WTC11 (cell line): ENCODE measurements at regions not wholly inside any gene's neighbourhood (a gene's known extent, or its start where the extent isn't known, plus 50 kb on each side); places are given as distances from the start of the nearest gene placed in this dataset.

ENCODE experiments used
- ATAC-seq: fragments of 200-7000 bp; cut with Tn5 transposase; 2 replicates; pipeline ENCODE4 v1.10.0; 2021; ENCODE audit warnings: mild to moderate bottlenecking, moderate library complexity
- CTCF ChIA-PET: fragments of 300-600 bp; sonication (Branson Sonifier 250); formaldehyde crosslinking; loops from one replicate; lab custom pipeline; 2021; ENCODE audit warnings: antibody characterized with exemption; lab: Charles Lee
- POLR2A ChIA-PET: fragments of 350-600 bp; sonication (Branson Sonifier 250); formaldehyde crosslinking; loops from one replicate; lab custom pipeline; 2021; ENCODE audit warnings: antibody characterized with exemption; lab: Charles Lee
- DNase-seq: peaks from one replicate; pipeline ENCODE4 v3.0.0; 2021; ENCODE audit warnings: low spot score
- H3K27ac Mint-ChIP-seq: 2 replicates; pipeline ENCODE4 v1.8.0; 2021; ENCODE audit warnings: mixed read lengths
- H3K27me3 Mint-ChIP-seq: 2 replicates; pipeline ENCODE4 v1.8.0; 2021; ENCODE audit warnings: low read depth, mild to moderate bottlenecking, moderate library complexity, mixed read lengths
- H3K36me3 Mint-ChIP-seq: 2 replicates; pipeline ENCODE4 v1.8.0; 2021; ENCODE audit warnings: mixed read lengths
- H3K4me1 Mint-ChIP-seq: 2 replicates; pipeline ENCODE4 v1.8.0; 2022; ENCODE audit warnings: mixed read lengths
- H3K4me3 Mint-ChIP-seq: 2 replicates; pipeline ENCODE4 v1.8.0; 2021; ENCODE audit warnings: mild to moderate bottlenecking, moderate library complexity, mixed read lengths
- H3K9me3 Mint-ChIP-seq: 2 replicates; pipeline ENCODE4 v1.8.0; 2021; ENCODE audit warnings: mixed read lengths
- CREB1 ChIP-seq: sonication (generic); formaldehyde crosslinking; IDR thresholded peaks from 2 replicates; pipeline ENCODE4 v1.8.0; 2023; ENCODE audit warnings: mild to moderate bottlenecking, missing genetic modification reagents
- GRHL2 ChIP-seq: fragments of 250-450 bp; sonication (Bioruptor Pico); IDR thresholded peaks from 2 replicates; pipeline ENCODE4 v1.8.0; 2022; ENCODE audit warnings: mild to moderate bottlenecking, moderate library complexity; ENCODE audit not compliant: insufficient replicate concordance, severe bottlenecking
- GTF2I ChIP-seq: fragments of 250-450 bp; sonication (Bioruptor Pico); conservative IDR thresholded peaks from 2 replicates; pipeline ENCODE4 v1.4.0; 2021; ENCODE audit warnings: mild to moderate bottlenecking
- IRF2 ChIP-seq: sonication (generic); formaldehyde crosslinking; IDR thresholded peaks from 2 replicates; pipeline ENCODE4 v1.8.0; 2022; ENCODE audit warnings: low read depth, missing genetic modification reagents, borderline replicate concordance
- JUN ChIP-seq: sonication (generic); formaldehyde crosslinking; IDR thresholded peaks from 2 replicates; pipeline ENCODE4 v1.8.0; 2023; ENCODE audit warnings: mild to moderate bottlenecking, missing genetic modification reagents
- KAT7 ChIP-seq: sonication (generic); formaldehyde crosslinking; IDR thresholded peaks from 2 replicates; pipeline ENCODE4 v1.8.1; 2023; ENCODE audit warnings: missing genetic modification reagents, mild to moderate bottlenecking, borderline replicate concordance
- MYBL2 ChIP-seq: sonication (generic); formaldehyde crosslinking; IDR thresholded peaks from 2 replicates; pipeline ENCODE4 v1.8.1; 2023; ENCODE audit warnings: mild to moderate bottlenecking, moderate library complexity, missing genetic modification reagents
- NFE2L1 ChIP-seq: sonication (generic); formaldehyde crosslinking; IDR thresholded peaks from 2 replicates; pipeline ENCODE4 v1.8.1; 2023; ENCODE audit warnings: missing genetic modification reagents
- RORB ChIP-seq: fragments of 250-450 bp; sonication (Bioruptor Pico); IDR thresholded peaks from 2 replicates; pipeline ENCODE4 v1.9.0; 2021; ENCODE audit warnings: mild to moderate bottlenecking
- SP1 ChIP-seq: sonication (generic); formaldehyde crosslinking; conservative IDR thresholded peaks from 2 replicates; pipeline ENCODE4 v1.8.1; 2022; ENCODE audit warnings: missing genetic modification reagents
- TCF7 ChIP-seq: sonication (generic); formaldehyde crosslinking; IDR thresholded peaks from 2 replicates; pipeline ENCODE4 v1.8.0; 2022; ENCODE audit warnings: mild to moderate bottlenecking, low read depth, missing genetic modification reagents, moderate library complexity
- ZBTB21 ChIP-seq: sonication (generic); formaldehyde crosslinking; IDR thresholded peaks from 2 replicates; pipeline ENCODE4 v1.8.1; 2023; ENCODE audit warnings: mild to moderate bottlenecking, missing genetic modification reagents, borderline replicate concordance
- ZNF263 ChIP-seq: sonication (generic); formaldehyde crosslinking; IDR thresholded peaks from 2 replicates; pipeline ENCODE4 v1.8.1; 2022; ENCODE audit warnings: low read depth, mild to moderate bottlenecking, moderate library complexity, missing genetic modification reagents
- ZNF396 ChIP-seq: fragments of 250-450 bp; sonication (Bioruptor Pico); IDR thresholded peaks from 2 replicates; pipeline ENCODE4 v1.8.0; 2021; ENCODE audit warnings: mild to moderate bottlenecking, moderate library complexity, borderline replicate concordance
- TF ChIP-seq, protein P1 (sequence below): sonication (generic); formaldehyde crosslinking; IDR thresholded peaks from 2 replicates; pipeline ENCODE4 v1.8.1; 2023; ENCODE audit warnings: mild to moderate bottlenecking, missing genetic modification reagents
- TF ChIP-seq, protein P2 (sequence below): sonication (generic); formaldehyde crosslinking; IDR thresholded peaks from 2 replicates; pipeline ENCODE4 v1.8.0; 2022; ENCODE audit warnings: mild to moderate bottlenecking, missing genetic modification reagents
- TF ChIP-seq, protein P3 (sequence below): sonication (generic); formaldehyde crosslinking; IDR thresholded peaks from 2 replicates; pipeline ENCODE4 v1.8.0; 2022; ENCODE audit warnings: mild to moderate bottlenecking, missing genetic modification reagents
- TF ChIP-seq, protein P4 (sequence below): fragments of 250-450 bp; sonication (Bioruptor Pico); conservative IDR thresholded peaks from 2 replicates; pipeline ENCODE4 v1.9.0; 2021; ENCODE audit warnings: mild to moderate bottlenecking
- TF ChIP-seq, protein P5 (sequence below): sonication (generic); formaldehyde crosslinking; IDR thresholded peaks from 2 replicates; pipeline ENCODE4 v1.8.1; 2023; ENCODE audit warnings: mild to moderate bottlenecking, missing genetic modification reagents, moderate library complexity
- TF ChIP-seq, protein P6 (sequence below): sonication (generic); formaldehyde crosslinking; IDR thresholded peaks from 2 replicates; pipeline ENCODE4 v1.8.0; 2023; ENCODE audit warnings: mild to moderate bottlenecking, missing genetic modification reagents

DNA sequence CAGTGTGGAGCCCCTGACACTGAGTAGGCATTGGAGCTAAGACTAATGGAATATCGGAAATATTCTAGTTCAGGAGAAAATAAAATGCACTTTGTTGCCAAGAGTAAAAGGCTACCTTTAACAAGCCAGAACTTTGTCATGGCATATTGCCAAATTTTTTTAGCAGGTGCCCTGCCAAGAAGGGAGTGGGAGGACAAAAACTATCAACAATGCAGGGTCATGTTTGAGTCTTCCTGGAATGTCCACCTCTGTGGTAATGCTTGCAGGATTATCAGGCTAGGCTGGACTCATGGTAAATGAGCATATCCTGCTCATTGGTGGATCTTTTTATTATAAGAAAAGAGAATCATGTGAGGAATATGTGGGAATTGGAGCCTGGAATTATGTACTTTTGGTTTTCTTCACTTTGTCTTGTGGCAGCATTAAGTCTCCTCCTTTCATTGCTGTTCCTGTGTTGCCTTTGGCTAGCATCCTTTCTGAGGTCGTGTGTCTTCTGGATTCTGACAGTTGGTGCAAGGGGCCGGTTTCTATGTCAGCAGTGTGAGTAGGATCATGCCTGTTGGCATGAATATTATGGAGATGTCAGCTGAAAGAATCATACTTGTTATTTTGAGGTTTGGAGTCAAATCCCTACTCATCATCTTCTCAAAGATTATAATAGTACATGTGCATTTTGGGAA lies 122.9 kb upstream of the SPRY2 start (continued):
- TF ChIP-seq, protein P1, sequence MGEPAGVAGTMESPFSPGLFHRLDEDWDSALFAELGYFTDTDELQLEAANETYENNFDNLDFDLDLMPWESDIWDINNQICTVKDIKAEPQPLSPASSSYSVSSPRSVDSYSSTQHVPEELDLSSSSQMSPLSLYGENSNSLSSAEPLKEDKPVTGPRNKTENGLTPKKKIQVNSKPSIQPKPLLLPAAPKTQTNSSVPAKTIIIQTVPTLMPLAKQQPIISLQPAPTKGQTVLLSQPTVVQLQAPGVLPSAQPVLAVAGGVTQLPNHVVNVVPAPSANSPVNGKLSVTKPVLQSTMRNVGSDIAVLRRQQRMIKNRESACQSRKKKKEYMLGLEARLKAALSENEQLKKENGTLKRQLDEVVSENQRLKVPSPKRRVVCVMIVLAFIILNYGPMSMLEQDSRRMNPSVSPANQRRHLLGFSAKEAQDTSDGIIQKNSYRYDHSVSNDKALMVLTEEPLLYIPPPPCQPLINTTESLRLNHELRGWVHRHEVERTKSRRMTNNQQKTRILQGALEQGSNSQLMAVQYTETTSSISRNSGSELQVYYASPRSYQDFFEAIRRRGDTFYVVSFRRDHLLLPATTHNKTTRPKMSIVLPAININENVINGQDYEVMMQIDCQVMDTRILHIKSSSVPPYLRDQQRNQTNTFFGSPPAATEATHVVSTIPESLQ (CRISPR knock-in tag) = no peak
- TF ChIP-seq, protein P2, sequence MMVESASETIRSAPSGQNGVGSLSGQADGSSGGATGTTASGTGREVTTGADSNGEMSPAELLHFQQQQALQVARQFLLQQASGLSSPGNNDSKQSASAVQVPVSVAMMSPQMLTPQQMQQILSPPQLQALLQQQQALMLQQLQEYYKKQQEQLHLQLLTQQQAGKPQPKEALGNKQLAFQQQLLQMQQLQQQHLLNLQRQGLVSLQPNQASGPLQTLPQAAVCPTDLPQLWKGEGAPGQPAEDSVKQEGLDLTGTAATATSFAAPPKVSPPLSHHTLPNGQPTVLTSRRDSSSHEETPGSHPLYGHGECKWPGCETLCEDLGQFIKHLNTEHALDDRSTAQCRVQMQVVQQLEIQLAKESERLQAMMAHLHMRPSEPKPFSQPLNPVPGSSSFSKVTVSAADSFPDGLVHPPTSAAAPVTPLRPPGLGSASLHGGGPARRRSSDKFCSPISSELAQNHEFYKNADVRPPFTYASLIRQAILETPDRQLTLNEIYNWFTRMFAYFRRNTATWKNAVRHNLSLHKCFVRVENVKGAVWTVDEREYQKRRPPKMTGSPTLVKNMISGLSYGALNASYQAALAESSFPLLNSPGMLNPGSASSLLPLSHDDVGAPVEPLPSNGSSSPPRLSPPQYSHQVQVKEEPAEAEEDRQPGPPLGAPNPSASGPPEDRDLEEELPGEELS (CRISPR knock-in tag) = no peak
- TF ChIP-seq ZBTB21 (CRISPR knock-in tag) = no peak

DNA sequence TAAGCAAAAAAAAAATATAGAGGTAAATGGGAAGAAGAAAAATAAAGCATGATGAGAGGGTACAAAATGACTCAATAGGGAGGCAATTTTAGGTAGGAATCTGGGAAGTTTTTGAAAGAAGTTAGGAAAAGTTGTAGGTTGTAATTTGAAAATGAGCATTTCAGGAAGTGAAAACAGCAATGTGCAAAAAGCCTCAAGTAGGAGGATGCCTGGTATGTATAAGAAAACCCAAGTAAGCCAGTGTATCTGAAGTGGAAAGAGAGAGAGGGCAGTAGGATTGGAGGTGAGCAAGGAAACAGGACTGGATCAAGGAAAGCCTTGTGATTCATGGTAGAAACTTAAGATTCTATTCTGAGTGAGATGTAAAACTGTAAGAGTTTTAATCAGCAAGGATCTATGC lies 121.6 kb upstream of the SPRY2 start:
- TF ChIP-seq GRHL2 (CRISPR knock-in tag) (no peak), SP1 (no peak), KAT7 (CRISPR knock-in tag) (no peak), GTF2I (CRISPR knock-in tag) (no peak), ZNF263 (no peak), NFE2L1 (no peak), JUN (CRISPR knock-in tag) (no peak), ZNF396 (CRISPR knock-in tag) (no peak)
- TF ChIP-seq, protein P3, sequence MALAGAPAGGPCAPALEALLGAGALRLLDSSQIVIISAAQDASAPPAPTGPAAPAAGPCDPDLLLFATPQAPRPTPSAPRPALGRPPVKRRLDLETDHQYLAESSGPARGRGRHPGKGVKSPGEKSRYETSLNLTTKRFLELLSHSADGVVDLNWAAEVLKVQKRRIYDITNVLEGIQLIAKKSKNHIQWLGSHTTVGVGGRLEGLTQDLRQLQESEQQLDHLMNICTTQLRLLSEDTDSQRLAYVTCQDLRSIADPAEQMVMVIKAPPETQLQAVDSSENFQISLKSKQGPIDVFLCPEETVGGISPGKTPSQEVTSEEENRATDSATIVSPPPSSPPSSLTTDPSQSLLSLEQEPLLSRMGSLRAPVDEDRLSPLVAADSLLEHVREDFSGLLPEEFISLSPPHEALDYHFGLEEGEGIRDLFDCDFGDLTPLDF (CRISPR knock-in tag) = no peak
- TF ChIP-seq, protein P4, sequence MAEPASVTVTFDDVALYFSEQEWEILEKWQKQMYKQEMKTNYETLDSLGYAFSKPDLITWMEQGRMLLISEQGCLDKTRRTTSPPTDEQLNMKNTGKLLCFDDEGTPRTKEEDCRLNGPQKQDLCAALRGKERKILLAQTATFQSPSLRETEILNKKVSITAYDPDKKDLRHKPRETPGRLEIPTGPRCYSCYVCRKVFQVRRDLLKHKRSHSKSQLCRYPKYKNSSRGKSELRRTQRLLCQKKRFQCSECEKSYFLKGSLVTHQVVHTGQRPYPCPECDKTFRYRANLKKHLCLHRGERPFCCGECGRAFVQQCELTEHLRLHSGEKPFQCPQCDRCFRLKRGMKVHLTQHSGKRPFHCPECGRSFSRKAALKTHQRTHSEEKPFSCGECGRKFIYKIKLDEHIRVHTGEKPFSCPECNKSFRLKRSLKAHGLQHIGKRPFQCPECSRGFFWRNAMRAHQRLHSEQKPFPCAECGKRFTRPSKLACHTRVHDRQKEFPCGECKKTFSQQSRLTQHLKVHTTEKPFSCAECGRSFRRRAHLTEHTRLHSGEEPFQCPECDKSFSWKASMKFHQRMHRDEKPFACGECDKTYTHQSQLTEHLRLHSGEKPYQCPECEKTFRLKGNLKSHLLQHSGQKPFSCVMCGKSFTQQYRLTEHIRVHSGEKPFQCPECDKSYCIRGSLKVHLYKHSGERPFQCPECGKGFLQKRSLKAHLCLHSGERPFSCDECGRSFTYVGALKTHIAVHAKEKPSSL (CRISPR knock-in tag) = no peak
- TF ChIP-seq, protein P5, sequence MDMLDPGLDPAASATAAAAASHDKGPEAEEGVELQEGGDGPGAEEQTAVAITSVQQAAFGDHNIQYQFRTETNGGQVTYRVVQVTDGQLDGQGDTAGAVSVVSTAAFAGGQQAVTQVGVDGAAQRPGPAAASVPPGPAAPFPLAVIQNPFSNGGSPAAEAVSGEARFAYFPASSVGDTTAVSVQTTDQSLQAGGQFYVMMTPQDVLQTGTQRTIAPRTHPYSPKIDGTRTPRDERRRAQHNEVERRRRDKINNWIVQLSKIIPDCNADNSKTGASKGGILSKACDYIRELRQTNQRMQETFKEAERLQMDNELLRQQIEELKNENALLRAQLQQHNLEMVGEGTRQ = no peak
- TF ChIP-seq, all 79 proteins: peak for 0
- DNase-seq (no peak), ATAC-seq (no peak)
- Mint-ChIP-seq H3K4me3 (no peak overlapping the region), H3K4me1 (no peaks in the 10 kb centered on the region), H3K27me3 (no peaks in the 10 kb centered on the region), H3K27ac (no peak overlapping the region), H3K36me3 (no peaks in the 10 kb centered on the region), H3K9me3 (peaks cover 6% of the 10 kb centered on the region; the same call in 1 of the 2 replicates)
- ChIA-PET POLR2A (no interaction called here), CTCF (no interaction called here)

DNA sequence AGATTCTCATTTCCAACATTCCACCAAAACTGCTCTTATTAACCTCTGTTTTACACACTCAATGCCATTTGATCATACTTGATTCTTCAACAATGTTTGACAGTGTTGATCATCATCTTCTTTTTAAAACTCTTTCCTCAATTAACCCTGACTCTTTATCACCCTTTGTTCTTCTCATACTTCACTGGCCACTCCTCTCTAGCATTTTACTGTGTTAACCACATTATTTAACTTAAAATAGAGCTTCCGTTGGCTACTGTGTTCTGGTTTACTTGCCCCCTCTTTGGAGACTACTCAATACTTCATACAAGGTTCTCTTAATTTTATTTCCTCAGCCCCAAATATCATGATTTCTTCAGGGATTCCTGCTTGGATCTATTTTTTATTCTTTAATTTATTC lies 121.1 kb upstream of the SPRY2 start:
- no peaks in the 10 kb centered on the region for H3K36me3 Mint-ChIP-seq
- H3K4me1 Mint-ChIP-seq = no peaks in the 10 kb centered on the region
- H3K9me3 Mint-ChIP-seq = peaks cover 6% of the 10 kb centered on the region; the same call in 1 of the 2 replicates
- ATAC-seq (no peak), DNase-seq (no peak)
- POLR2A ChIA-PET = no interaction called here
- H3K27me3 Mint-ChIP-seq = no peaks in the 10 kb centered on the region
- CTCF ChIA-PET = no interaction called here
- H3K27ac Mint-ChIP-seq = no peak overlapping the region
- no peak overlapping the region for H3K4me3 Mint-ChIP-seq
- TF ChIP-seq RORB (CRISPR knock-in tag) (no peak), CREB1 (CRISPR knock-in tag) (no peak), TCF7 (CRISPR knock-in tag) (no peak), IRF2 (CRISPR knock-in tag) (no peak), MYBL2 (no peak)
- TF ChIP-seq, protein P6, sequence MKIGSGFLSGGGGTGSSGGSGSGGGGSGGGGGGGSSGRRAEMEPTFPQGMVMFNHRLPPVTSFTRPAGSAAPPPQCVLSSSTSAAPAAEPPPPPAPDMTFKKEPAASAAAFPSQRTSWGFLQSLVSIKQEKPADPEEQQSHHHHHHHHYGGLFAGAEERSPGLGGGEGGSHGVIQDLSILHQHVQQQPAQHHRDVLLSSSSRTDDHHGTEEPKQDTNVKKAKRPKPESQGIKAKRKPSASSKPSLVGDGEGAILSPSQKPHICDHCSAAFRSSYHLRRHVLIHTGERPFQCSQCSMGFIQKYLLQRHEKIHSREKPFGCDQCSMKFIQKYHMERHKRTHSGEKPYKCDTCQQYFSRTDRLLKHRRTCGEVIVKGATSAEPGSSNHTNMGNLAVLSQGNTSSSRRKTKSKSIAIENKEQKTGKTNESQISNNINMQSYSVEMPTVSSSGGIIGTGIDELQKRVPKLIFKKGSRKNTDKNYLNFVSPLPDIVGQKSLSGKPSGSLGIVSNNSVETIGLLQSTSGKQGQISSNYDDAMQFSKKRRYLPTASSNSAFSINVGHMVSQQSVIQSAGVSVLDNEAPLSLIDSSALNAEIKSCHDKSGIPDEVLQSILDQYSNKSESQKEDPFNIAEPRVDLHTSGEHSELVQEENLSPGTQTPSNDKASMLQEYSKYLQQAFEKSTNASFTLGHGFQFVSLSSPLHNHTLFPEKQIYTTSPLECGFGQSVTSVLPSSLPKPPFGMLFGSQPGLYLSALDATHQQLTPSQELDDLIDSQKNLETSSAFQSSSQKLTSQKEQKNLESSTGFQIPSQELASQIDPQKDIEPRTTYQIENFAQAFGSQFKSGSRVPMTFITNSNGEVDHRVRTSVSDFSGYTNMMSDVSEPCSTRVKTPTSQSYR (CRISPR knock-in tag) = no peak
